Uterus (tissue), 2 donors: ENCODE measurements at regions not wholly inside any gene's neighbourhood (a gene's known extent, or its start where the extent isn't known, plus 50 kb on each side); places are given as distances from the start of the nearest gene placed in this dataset.

Experiments
- POLR2A ChIP-seq, 2 donors: fragments of 450-650 bp; IDR thresholded peaks; one replicate each; pipeline ENCODE4 v1.6.1; 2016; ENCODE audit warnings: antibody characterized with exemption in 2 of 2, mild to moderate bottlenecking in 1 of 2, moderate library complexity in 1 of 2
- TF ChIP-seq, protein P1 (sequence below), 4 experiments: fragments of 200-600 bp in 2 of 4; fragments of 450-650 bp in 2 of 4; sonication (generic) in 2 of 4; IDR thresholded peaks; one replicate each; pipeline ENCODE4 v1.5.1; 2016 to 2019; ENCODE audit warnings: antibody characterized with exemption in 4 of 4, mild to moderate bottlenecking in 2 of 4, moderate library complexity in 1 of 4

DNA sequence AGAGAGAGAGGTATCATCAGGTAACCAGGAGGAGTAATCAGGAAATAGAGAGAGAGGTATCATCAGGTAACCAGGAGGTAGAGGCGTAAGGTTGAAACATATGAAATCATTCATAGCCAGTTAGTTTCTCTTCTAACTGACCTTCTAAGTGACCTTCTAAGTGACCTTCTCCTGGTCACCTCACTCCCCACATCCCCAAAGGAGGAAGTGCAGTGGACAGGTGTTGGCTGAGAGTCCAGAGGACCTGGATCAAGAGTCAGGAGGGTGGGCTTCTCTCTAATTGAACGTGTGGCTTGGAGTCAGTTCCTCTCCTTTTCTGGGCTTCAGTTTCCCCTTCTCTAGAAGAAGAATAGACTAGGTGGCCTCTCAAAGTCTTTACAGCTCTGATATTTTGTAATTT is 121.3 kb upstream of the DLG1 start:
- TF ChIP-seq, protein P1, sequence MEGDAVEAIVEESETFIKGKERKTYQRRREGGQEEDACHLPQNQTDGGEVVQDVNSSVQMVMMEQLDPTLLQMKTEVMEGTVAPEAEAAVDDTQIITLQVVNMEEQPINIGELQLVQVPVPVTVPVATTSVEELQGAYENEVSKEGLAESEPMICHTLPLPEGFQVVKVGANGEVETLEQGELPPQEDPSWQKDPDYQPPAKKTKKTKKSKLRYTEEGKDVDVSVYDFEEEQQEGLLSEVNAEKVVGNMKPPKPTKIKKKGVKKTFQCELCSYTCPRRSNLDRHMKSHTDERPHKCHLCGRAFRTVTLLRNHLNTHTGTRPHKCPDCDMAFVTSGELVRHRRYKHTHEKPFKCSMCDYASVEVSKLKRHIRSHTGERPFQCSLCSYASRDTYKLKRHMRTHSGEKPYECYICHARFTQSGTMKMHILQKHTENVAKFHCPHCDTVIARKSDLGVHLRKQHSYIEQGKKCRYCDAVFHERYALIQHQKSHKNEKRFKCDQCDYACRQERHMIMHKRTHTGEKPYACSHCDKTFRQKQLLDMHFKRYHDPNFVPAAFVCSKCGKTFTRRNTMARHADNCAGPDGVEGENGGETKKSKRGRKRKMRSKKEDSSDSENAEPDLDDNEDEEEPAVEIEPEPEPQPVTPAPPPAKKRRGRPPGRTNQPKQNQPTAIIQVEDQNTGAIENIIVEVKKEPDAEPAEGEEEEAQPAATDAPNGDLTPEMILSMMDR (IDR thresholded peaks at IDR 0.05) = no peak
- no peak for TF ChIP-seq POLR2A (IDR thresholded peaks at IDR 0.05)
